Urothelium cell line (cell line): ENCODE measurements at regions not wholly inside any gene's neighbourhood (a gene's known extent, or its start where the extent isn't known, plus 50 kb on each side); places are given as distances from the start of the nearest gene placed in this dataset.
"Not testable (repeated sequence)": the region's sequence is repeated elsewhere in the genome, so short reads cannot be mapped to it uniquely, and the experiment has no call there.

Source experiments
- DNase-seq: peaks from one replicate; pipeline ENCODE4 v3.0.0; 2011; ENCODE audit warnings: low spot score, mixed read lengths
- FAIRE-seq: peaks from 2 replicates; lab custom pipeline; 2011; peaks lifted over from hg19 to GRCh38; lab: Jason Lieb, UNC

GRCh38 chr17:77556383-77557061 lies 402.0 kb upstream of the TNRC6C start:
- FAIRE-seq (no peak), DNase-seq (no peak)

- no peak for DNase-seq
- FAIRE-seq = no peak
These were observed 399.5 kb upstream of the TNRC6C start for GRCh38 chr17:77558846-77559626.

- FAIRE-seq (no peak), DNase-seq (no peak)
These were observed 398.1 kb upstream of the TNRC6C start for GRCh38 chr17:77560381-77560780.

- no peak for DNase-seq
- FAIRE-seq = no peak
These were observed 397.7 kb upstream of the TNRC6C start for GRCh38 chr17:77560841-77561240.

GRCh38 chr17:77562361-77562760 lies 396.1 kb upstream of the TNRC6C start:
- not testable (repeated sequence) for DNase-seq, FAIRE-seq

- DNase-seq = no peak
- no peak for FAIRE-seq
These were observed 394.9 kb upstream of the TNRC6C start for GRCh38 chr17:77563439-77564102.

GRCh38 chr17:77564278-77564920 lies 394.1 kb upstream of the TNRC6C start:
- FAIRE-seq (peak; percentile 84), DNase-seq (no peak)

- FAIRE-seq (peak; percentile 56), DNase-seq (no peak)
These were observed 393.3 kb upstream of the TNRC6C start for GRCh38 chr17:77565166-77565565.

- FAIRE-seq (no peak), DNase-seq (no peak)
These were observed 392.4 kb upstream of the TNRC6C start for GRCh38 chr17:77566151-77566550.

GRCh38 chr17:77566566-77567138 lies 391.9 kb upstream of the TNRC6C start:
- FAIRE-seq (no peak), DNase-seq (no peak)

- FAIRE-seq (peak; percentile 56), DNase-seq (no peak)
These were observed 390.0 kb upstream of the TNRC6C start for GRCh38 chr17:77568540-77568939.

GRCh38 chr17:77569846-77570564 lies 388.5 kb upstream of the TNRC6C start:
- DNase-seq = no peak
- FAIRE-seq = no peak

GRCh38 chr17:77570565-77570898 lies 388.0 kb upstream of the TNRC6C start:
- FAIRE-seq (no peak), DNase-seq (no peak)

- DNase-seq = no peak
- peak; percentile 80 for FAIRE-seq
These were observed 387.1 kb upstream of the TNRC6C start for GRCh38 chr17:77571155-77571981.

- FAIRE-seq = no peak
- DNase-seq = no peak
These were observed 386.4 kb upstream of the TNRC6C start for GRCh38 chr17:77572065-77572601.

- DNase-seq (no peak), FAIRE-seq (no peak)
These were observed 385.7 kb upstream of the TNRC6C start for GRCh38 chr17:77572851-77573250.

GRCh38 chr17:77577491-77577890 lies 381.0 kb upstream of the TNRC6C start:
- FAIRE-seq (no peak), DNase-seq (no peak)

- no peak for FAIRE-seq
These were observed 379.4 kb upstream of the TNRC6C start for GRCh38 chr17:77579131-77579530.

GRCh38 chr17:77579682-77580081 lies 378.8 kb upstream of the TNRC6C start:
- DNase-seq (no peak), FAIRE-seq (no peak)

More at GRCh38 chr17:77579131-77579530, 379.4 kb upstream of the TNRC6C start:
- no peak for DNase-seq
